ENCODE measurements at regions not wholly inside any gene's neighbourhood (a gene's known extent, or its start where the extent isn't known, plus 50 kb on each side); places are given as distances from the start of the nearest gene placed in this dataset.
A peak's percentile ranks its signal among the peaks of the same experiment; 100 is the strongest.

GRCh38 chr4:15245006-15245530 lies 182.8 kb upstream of the C1QTNF7 start:
- Histone ChIP-seq H3K36me3 (no peaks in the 10 kb centered on the region), H3K27ac (no peak overlapping the region), H3K27me3 (no peaks in the 10 kb centered on the region), H3K9me3 (no peaks in the 10 kb centered on the region), H3K4me1 (peaks cover 0 to 4% (median 0%) of the 10 kb centered on the region in 4 donors), H3K4me3 (no peak overlapping the region)
- no peak for DNase-seq
- 53 to 67% (median 59%) methylated on average over 3 of the region's 3 CpGs for WGBS, 5 donors
- intact Hi-C loops (cut with DNase I; ENCODE audit: low total_unique reads): no loop called here
- TF ChIP-seq POLR2AphosphoS5 (IDR thresholded peaks at IDR 0.05) (no peak), EP300 (IDR thresholded peaks at IDR 0.05) (no peak), POLR2A (IDR thresholded peaks at IDR 0.05) (no peak), CTCF (IDR thresholded peaks at IDR 0.05) (no peak)

GRCh38 chr4:15250021-15250441 lies 177.8 kb upstream of the C1QTNF7 start:
- 39 to 51% (median 47%) methylated on average over 3 of the region's 3 CpGs for WGBS, 5 donors
- Histone ChIP-seq H3K9me3 (no peaks in the 10 kb centered on the region), H3K36me3 (no peaks in the 10 kb centered on the region), H3K4me3 (no peak overlapping the region), H3K4me1 (no peaks in the 10 kb centered on the region), H3K27ac (no peak overlapping the region), H3K27me3 (no peaks in the 10 kb centered on the region)
- TF ChIP-seq POLR2A (IDR thresholded peaks at IDR 0.05) (no peak), POLR2AphosphoS5 (IDR thresholded peaks at IDR 0.05) (no peak), CTCF (IDR thresholded peaks at IDR 0.05) (no peak), EP300 (IDR thresholded peaks at IDR 0.05) (no peak)
- peak in 1 of 2 donors; percentile 60 for DNase-seq
- intact Hi-C loops (cut with DNase I; ENCODE audit: low total_unique reads): no loop called here

GRCh38 chr4:15253349-15253748 lies 174.5 kb upstream of the C1QTNF7 start:
- Histone ChIP-seq H3K27ac (no peak overlapping the region), H3K4me1 (no peaks in the 10 kb centered on the region), H3K9me3 (no peaks in the 10 kb centered on the region), H3K27me3 (no peaks in the 10 kb centered on the region), H3K4me3 (no peak overlapping the region), H3K36me3 (no peaks in the 10 kb centered on the region)
- intact Hi-C loops (cut with DNase I; ENCODE audit: low total_unique reads): no loop called here
- DNase-seq: no peak
- 70 to 78% (median 75%) methylated on average over 4 of the region's 4 CpGs for WGBS, 5 donors
- no peak for TF ChIP-seq POLR2AphosphoS5 (IDR thresholded peaks at IDR 0.05)
- TF ChIP-seq EP300 (IDR thresholded peaks at IDR 0.05): no peak
- no peak for TF ChIP-seq CTCF (IDR thresholded peaks at IDR 0.05)
- no peak for TF ChIP-seq POLR2A (IDR thresholded peaks at IDR 0.05)

- no peak for DNase-seq
- WGBS, 5 donors: 74 to 85% (median 80%) methylated on average over 6 to 7 of the region's 7 CpGs
- Histone ChIP-seq H3K4me1 (no peaks in the 10 kb centered on the region), H3K4me3 (no peak overlapping the region), H3K36me3 (no peaks in the 10 kb centered on the region), H3K9me3 (no peaks in the 10 kb centered on the region), H3K27me3 (no peaks in the 10 kb centered on the region), H3K27ac (no peak overlapping the region)
- intact Hi-C loops (cut with DNase I; ENCODE audit: low total_unique reads): no loop called here
- TF ChIP-seq EP300 (IDR thresholded peaks at IDR 0.05) (no peak), POLR2A (IDR thresholded peaks at IDR 0.05) (no peak), CTCF (IDR thresholded peaks at IDR 0.05) (no peak), POLR2AphosphoS5 (IDR thresholded peaks at IDR 0.05) (no peak)
Measured at GRCh38 chr4:15254236-15254880, 173.5 kb upstream of the C1QTNF7 start.
